T-helper 1 cell treated with Interleukin-12 subunit alpha and Interleukin-12 subunit beta and Interleukin-4 antibody, amounts not matched to agents 30 ng/mL and 1 ng/mL, for 36 hours (primary cell): ENCODE measurements at regions not wholly inside any gene's neighbourhood (a gene's known extent, or its start where the extent isn't known, plus 50 kb on each side); places are given as distances from the start of the nearest gene placed in this dataset.

Experiments
- intact Hi-C: fragments of 100-400 bp; cut with micrococcal nuclease; formaldehyde crosslinking; loops from one replicate; pipeline ENCODE4 v1.15.1; 2024

DNA sequence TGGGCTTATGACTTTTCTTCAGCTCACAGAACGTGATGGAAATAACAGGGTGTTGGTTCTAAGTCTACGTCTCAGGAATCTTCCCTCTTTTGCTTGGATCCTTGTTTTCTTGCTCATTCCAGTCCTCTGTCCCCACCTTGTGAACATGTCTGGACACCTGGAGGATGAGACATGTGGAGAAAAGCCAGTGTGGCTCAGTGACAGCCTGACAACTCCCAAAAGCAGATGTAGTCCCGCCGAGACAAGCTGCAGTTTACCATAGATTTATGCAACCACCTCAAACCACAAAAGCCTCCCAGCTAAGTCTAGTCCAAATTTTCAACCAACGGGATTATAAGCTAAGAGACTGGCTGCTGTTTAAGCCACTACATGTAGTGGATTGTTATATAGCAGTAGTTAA is 476.1 kb downstream of the SH2D4B start:
- intact Hi-C loops, result no loop called here

DNA sequence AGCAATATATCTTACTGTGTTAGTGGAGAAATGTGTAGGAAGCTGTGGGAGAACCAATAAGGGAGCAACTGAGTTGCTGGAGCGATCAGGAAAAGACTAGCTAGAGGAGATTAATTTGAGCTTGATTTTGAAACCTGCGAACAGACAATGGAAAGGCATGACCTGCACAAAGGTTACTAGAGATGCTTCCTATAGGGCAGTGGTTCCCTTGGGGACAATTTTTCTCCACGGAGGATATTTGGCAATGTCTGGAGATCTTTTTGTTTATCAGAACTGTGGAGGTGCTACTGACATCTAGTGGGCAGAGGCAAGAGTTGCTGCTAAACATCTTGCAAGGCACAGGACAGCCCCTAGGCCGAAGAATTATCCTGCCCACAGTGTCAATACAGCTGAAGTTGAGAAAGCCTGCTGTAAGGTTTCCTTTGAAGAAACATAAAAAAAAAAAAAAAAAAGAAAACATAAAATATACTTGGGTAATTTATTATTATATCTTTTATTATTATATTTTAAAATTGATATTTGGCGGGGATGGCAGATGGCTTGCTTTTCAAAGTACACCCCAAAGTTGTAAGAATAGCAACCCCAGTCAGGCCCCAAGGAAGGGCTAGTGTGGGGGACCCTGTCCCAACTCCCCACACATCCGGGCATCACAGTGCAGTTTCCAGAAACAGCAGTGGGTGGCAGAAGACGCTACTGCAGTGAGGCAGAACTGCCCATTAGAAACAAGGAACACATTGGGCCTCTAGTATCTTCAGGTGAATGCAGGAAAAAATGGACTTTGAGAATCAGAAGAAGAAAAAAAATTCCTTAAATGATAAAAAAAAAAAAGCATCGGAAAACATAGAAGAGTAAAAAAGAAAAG is 481.6 kb downstream of the SH2D4B start:
- intact Hi-C loops, result loop anchor here (1.0 kb wide), 4 partner anchors 320 to 641 kb away; no protein-coding TSS in a partner anchor

DNA sequence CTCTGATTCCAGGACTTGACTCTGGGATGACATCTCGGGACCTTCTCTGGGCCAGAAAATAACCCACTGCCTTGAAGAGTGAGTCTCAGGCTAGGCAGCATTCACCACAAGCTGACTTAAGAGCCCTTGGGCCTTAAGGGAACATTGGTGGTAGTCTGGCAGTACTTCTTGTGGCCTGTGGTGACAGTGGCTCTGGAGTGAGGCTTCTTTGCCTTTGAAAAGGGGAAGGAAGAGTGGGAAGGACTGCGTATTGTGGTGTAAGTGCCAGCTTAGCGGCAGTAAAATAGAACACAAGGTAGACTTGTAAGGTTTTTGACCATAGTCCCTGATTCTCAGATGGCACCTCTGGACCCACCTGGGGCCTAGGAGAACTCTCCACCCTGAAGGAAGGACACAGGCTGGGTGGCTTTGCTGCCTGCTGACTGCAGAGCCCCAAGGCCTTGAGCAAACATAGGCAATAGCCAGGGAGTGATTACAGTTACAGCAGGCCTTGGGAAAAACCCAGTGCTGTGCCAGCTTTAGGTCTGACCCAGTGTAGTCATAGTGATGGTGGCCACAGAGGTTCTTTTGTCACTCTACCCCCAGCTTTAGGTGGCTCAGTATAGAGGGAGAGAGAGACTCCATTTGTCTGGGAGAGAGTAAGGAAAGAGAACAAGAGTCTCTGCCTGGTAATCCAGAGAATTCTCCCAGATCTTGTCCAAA is 483.9 kb downstream of the SH2D4B start:
- intact Hi-C loops, result no loop called here

DNA sequence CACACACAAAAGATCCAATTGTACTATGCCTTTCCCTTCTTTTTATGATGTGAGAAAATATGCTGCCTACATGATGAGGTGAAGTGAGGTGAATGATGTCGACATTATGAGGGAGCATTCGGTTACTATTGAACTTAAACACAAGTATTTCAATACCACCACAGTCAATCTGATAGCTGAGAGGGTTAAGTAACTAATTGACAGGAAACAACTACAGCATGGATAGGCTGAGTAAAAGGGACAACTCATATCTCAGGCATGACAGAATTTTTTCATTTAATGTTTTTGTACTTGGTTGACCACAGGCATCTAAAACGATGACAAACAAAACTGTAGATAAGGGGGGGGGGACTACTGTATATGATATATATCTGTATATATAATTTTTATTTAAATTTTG is 488.9 kb downstream of the SH2D4B start:
- intact Hi-C loops, result no loop called here

DNA sequence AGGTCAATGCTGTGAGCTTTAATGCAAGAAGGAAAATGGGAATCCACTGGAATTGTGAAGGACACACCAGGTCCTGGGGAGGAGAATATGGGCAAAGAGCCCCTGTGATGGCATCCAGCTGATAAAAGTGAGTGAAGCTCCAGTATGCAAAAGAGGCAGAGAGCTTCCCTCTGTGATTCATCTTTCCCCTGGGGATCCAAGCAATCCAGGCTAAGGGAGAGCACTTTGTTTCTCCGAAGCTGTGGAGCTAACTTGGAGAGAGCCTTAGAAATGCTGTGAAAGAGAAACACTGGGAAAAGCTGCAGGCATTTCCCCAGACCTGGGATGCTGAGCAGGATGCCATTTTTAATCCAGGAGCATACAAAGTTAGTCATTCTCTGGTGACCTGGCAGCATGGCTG is 489.5 kb downstream of the SH2D4B start:
- intact Hi-C loops, result no loop called here

DNA sequence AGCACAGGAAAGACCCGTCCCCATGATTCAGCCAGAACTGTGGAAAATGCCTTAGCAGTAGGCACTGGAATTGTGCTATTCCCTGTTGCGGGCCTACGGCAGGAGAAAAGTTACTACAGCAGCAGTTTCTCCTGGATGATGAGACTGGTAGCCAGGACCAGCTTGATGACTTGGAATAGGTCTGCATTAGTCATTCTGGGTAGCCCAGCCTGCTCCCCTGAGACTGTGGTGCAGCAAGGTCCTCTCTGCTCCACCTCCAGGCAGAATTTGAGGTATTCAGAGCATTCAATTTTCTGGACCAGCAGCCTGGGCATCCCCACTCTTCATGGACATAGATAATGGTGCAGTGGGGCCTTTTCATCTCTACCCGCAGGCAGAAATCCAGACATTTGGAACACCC is 490.0 kb downstream of the SH2D4B start:
- intact Hi-C loops, result no loop called here

DNA sequence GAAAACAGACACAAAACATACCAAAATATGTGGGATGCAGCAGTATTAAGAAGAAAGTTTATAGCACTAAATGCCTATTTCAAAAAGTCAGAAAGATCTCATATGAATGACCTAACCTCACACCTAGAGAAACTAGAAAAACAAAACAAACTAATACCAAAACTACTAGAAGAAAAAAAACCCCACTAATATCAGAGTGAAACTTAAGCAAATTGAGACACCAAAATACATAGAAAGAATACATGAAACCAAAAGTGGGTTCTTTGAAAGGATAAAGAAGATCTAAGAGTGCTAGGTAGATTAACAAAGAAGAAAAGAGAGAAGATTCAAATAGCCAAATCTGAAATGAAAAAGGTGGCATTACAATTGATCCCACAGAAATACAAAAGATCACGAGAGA is 494.1 kb downstream of the SH2D4B start:
- intact Hi-C loops, result no loop called here

DNA sequence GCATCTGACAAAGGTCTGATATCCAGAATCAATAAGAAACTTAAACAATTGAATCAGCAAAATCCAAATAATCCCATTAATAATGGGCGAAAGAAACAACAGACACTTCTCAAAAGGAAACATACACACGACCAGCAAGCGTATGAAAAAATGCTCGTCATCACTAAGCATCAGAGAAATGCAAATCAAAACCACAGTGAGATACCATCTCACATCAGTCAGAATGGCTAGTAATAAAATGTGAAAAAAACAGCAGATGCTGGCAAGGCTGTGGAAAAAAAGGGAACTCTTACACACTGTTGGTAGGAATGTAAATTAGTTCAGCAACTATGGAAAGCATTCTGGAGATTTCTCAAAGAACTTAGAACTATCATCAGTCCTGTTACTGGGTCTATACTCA is 496.7 kb downstream of the SH2D4B start:
- intact Hi-C loops, result no loop called here

DNA sequence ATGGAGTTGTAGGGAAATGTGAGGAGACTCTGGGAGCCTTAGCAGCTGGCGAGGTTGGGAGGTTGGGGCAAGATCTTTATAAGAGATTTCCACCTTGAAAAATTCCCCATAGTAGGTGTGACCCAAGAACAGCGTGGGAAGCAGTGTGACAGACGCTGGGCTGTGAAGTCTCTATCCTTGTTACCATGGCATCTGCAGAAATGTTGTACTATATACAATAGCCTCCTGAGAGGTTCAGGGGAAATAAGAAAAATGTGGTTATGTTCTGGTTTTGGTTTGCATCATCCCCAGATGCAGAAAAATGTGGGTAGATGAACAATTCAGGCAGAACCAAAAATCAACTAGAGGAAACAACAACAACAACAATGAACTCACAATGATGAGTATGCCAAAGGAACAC is 498.6 kb downstream of the SH2D4B start:
- intact Hi-C loops, result no loop called here

DNA sequence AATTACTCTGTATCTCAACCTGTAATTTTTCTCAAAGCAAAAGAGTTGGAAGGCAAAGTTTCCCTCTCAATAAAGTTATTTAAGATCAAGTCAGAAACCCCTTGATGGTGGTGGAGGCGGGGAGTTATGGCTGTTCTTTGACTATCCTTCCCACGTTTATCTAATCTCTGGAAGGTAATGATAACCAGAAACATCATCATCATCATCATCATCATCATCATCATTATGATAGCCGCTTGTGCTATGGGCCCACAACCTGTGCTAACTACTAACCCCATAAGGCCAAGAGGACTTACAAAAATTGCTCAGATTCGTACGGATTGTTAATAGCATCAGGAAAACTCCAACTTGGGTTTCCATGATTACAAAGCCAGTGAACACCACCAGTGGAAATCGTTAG is 502.3 kb downstream of the SH2D4B start:
- intact Hi-C loops, result no loop called here

DNA sequence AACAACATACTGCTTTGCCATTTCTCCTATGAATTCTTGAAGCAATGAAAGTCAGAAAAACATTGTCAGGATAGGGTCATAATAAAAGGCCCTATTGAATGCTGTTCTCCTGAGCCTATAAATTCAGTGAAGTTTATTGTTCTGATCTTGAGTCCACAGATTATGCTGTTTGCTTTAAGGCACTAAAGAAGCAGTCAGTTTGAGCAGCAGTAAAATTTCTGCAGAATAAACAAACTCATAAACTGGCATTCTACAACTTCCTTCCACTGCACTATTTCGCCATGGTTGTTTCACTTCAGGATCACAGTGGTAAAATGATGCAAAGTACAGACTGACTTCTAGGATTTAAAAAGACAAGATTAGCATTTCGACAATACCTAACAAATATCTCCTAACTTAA is 503.2 kb downstream of the SH2D4B start:
- intact Hi-C loops, result no loop called here

DNA sequence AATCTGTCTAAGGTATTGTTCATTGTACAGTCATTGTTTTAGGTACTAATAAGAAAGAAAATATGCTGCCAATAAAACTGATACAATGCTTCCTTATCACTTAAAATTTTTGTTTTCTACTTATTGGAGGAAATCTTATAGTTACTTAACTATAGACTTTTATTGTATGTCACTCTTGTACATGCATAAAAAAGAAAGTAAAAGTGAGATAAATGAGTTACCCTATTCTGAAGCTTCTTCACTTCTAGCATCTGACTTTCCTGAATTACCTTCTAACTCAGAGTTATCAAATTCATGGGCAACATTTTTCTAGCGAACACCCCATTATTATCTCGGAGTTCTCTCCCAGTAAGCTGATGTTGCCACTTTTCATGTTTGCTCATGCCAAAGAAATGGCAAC is 504.9 kb downstream of the SH2D4B start:
- intact Hi-C loops, result no loop called here

DNA sequence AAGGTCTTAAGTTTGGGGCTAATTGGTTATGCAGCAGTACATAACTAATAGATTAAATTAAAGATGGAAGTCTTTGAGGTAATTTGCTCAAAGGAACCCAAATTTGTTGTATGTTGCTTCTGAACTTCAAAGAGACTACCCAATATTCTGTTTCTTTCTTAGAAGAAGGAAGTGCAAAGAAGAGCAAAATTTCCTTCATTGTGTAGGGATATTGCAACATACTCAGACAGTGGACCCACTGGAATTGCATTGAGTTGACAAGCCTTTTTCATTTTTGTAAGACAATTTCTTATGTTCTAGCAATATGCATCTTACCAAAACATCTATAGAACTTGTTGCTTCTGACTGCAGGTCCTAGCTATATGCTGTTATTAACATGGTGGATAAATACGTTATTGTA is 527.8 kb downstream of the SH2D4B start:
- intact Hi-C loops, result no loop called here

DNA sequence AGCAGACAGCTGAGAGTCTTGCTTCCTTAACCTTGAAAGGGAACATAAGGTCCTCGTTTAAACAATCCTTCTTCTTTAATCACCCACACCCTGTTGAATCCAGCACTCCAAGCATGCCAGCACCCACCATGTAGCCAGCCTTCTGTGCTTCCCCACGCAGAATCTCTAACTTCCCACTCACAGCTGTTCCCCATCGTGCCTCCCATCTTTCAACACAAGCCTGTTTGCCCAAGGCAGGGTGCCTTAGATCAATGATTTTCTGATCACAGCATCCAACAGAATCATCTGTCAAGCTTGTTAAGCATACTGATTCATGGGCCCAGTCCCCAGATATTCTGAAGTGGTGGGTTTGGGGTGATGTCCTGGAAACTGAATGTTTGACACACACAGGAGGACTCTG is 530.8 kb downstream of the SH2D4B start:
- intact Hi-C loops, result no loop called here

DNA sequence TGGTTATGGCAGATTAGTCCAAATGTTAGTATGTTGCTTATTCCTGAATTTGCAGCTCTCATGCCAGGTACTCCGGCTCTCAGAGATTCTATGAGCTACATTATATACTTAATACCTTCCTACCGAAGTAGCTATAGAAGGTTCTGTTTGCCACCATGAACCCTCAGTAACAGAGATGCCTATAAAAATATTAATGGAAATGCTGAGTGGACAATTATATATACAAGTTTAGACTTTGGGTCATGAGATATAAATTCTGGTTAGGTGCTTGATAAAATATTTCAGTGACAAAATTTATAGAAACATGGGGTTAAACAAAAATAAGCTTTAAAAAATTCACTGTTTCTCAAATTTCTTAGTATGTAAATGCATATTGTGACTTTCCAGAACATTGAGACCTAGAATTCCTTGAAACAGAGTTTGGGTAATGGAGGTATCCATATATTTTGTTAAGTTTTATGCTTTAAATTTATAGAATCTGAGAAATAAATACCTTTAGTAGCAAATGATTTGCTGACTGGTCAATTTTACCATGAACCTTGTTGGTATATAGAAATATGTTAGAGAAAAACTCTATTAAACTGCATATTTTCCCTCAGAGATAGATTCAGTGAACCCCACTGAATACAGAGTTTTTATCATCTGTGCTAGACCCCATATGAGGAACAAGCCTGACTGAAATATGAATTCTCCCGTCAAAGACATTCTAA is 533.5 kb downstream of the SH2D4B start:
- intact Hi-C loops, result no loop called here

DNA sequence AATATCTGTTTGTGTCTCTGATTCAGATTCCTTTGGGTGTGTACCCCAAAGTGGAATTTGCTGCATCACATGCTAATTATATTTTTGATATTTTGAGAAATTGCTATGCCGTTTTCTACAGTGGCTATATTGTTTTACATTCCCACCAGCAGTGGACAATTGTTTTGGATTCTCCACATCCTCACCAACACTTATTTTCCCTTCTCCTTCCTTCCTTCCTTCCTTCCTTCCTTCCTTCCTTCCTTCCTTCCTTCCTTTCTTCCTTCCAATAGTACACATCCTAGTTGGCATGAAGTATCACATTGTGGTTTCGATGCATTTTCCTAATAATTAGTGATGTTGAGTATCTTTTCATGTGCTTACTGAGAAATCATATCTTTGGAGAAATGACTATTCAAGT is 535.5 kb downstream of the SH2D4B start:
- intact Hi-C loops, result no loop called here

DNA sequence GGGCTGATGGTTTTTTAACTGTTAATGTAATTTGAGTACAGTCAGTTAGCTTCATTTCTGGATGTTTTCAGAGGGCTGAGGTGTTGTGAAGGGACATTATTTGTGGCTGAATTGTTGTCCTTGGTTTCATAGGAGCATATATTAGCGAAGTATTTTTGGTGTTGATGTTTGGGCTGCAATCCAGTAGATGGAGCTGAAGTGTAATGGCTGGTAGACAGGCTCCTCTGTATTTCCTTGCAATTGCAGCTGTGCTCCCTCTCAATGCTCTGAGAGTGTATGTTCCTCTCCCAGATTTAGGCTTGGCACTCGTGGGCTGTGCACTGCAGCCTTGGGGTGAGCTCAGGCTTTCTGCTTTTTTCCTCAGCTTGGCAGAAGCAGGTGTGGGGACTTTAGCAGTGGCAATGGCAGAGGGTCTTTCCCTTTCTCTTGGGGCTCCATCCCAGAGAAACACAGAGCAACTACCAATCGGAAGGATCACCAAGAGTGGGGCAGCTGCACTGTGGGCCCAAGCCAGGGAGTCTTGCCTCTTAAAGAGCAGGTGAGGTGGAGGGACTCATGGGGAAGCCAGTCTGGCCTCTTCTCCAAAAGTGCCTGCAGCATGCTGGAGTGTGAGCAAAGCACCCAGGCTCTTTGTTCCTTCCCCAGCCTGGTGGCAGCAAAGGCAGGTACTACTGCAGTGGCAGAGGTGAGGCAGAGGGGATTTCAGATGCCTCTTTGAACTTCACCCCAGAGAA is 544.4 kb downstream of the SH2D4B start:
- intact Hi-C loops, result no loop called here

DNA sequence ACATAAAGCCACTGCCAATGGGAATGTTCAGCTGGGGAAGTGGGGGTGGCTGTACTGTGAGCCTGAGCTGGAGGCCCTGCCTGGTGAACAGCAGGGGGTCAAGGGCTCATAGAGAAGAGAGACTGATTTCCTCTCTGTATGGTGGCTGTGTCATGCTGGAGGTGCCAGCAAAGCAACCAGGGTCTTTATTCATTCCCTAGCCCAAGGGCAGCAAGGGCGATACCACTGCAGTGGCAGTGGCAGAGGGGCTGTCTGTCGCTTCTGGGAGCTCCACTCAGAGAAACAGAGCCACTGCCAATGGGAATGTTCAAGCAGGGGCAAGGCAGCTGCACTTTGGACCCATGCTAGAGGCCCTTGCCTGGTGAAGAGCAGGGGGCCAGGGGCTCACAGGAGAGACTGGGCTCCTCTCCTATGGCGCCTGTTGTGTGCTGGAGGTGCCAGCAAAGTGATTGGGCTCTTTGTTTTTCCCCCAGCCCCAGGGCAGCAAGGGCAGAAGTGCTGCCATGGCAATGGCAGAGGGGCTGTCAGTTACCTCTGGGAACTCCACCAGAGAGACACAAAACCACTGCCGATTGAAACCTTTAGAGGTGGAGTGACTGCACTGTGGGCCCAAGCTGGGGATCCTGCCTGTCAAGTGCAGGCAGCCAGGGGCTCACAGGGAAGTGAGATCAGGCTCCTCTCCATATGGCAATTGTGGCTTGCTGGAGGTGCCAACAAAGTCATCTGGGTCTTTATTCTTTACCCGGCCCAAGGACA is 545.1 kb downstream of the SH2D4B start:
- intact Hi-C loops, result no loop called here

DNA sequence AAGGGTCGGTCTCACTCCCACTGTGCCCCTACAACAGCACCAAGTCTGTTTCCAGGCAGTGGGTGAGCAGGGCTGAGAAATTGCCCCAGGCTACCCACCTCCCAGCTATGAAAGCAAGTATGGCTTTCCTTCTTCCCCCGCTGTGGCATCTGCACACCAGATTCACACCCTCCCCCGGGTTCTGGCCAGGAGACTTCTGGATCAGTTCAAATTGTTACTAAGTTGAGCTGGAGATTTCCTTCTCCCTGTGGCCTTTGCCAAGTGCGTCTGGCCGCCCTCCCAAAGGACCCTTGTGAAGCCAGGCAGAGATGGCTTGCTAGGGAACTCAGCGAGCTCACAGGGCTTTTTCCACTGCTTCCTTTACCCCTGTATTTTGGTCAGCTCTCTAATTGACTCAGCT is 555.4 kb downstream of the SH2D4B start:
- intact Hi-C loops, result no loop called here

DNA sequence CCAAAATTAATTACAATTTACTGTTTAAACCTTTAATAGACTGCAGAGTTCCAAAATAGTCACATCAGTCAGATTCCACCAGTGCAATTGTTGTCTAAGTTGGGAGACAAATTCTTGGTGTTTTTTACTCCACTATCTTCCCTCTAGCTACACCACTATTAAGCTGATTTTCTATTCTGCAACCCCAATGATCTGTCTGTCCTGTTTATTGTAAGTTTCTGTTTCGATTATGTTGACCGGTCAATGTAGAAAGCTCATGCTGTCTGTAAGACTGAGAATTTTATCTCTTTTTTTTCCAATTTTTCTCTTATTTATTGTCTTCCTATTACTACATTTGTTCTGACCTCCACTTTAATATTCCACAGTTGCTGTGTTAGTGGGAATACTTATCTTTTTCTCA is 557.5 kb downstream of the SH2D4B start:
- intact Hi-C loops, result no loop called here

DNA sequence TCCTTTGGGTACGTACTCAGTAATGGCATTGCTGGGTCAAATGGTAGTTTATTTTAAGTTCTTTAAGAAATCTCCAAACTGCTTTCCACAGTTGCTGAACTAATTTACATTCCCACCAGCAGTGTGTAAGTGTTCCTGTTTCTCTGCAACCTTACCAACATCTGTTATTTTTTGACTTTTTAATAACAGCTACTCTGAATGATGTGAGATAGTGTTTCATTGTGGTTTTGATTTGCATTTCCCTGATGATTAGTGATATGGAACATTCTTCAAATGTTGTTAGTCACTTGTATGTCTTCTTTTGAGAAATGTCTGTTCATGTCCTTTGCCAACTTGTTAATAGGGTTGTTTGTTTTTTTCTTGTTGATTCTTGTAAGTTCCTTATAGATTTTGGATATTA is 558.9 kb downstream of the SH2D4B start:
- intact Hi-C loops, result no loop called here
